SK-N-MC (cell line): ENCODE measurements at regions not wholly inside any gene's neighbourhood (a gene's known extent, or its start where the extent isn't known, plus 50 kb on each side); places are given as distances from the start of the nearest gene placed in this dataset.

Experiments
- EZH2 ChIP-seq: fragments of 200-600 bp; sonication (generic); IDR thresholded peaks from one replicate; pipeline ENCODE4 v1.6.1; 2017; ENCODE audit warnings: antibody characterized with exemption
- POLR2AphosphoS5 ChIP-seq: IDR thresholded peaks from 2 replicates; pipeline ENCODE4 v1.6.1; 2012; ENCODE audit warnings: mild to moderate bottlenecking, low read depth, low read length, borderline replicate concordance

DNA sequence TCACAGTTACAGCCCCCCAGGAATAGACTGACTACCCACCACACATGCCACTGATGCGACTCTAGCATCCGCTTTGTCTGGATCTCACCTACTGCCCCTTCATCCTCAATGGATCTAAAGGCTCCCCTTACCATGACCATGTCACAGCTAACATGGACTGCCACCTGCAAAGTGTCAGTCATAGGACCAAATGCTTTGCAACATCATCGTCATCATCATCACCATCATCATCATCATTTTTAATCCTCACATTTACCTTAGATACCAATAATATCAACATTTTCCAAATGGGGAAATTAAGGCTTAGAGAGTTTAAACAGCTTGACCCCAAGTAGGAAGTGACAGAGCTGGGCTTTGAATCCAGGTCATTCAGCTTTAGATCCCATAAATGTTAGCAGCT, 60.1 kb upstream of the NEDD4L start:
- TF ChIP-seq EZH2 (no peak), POLR2AphosphoS5 (no peak)
